ENCODE measurements at regions not wholly inside any gene's neighbourhood (a gene's known extent, or its start where the extent isn't known, plus 50 kb on each side); places are given as distances from the start of the nearest gene placed in this dataset.

- Histone ChIP-seq H2BK12ac (ENCODE audit: low read depth, low read length) (no peak overlapping the region), H3K4me3 (ENCODE audit: extremely low read depth in 1 of 4, insufficient read depth in 2 of 4, low read depth in 3 of 4, low read length in 4 of 4) (no peak overlapping the region), H2BK5ac (ENCODE audit: low read depth, low read length) (no peak overlapping the region), H2AK5ac (ENCODE audit: low read depth, low read length) (no peak overlapping the region), H2BK120ac (replicated peaks; ENCODE audit: low read depth, low read length) (no peak overlapping the region), H2BK20ac (ENCODE audit: low read length) (no peak overlapping the region), H3K79me1 (ENCODE audit: low read depth, low read length) (no peaks in the 10 kb centered on the region), H3K9ac (replicated peaks in 1 of 4; ENCODE audit: extremely low read depth in 1 of 4, low read depth in 3 of 4, low read length in 3 of 4) (no peak overlapping the region), H3K56ac (replicated peaks; ENCODE audit: insufficient read length, low read depth, low read length) (no peak overlapping the region), H2AFZ (ENCODE audit: low read length) (0 out of 2 replicates have a peak overlapping the region, but pooled peaks have one; percentile 44), H3K27me3 (replicated peaks in 1 of 4; ENCODE audit: control insufficient read depth in 3 of 4, extremely low read depth in 1 of 4, insufficient read depth in 3 of 4, low read length in 3 of 4) (no peaks in the 10 kb centered on the region), H3K23me2 (ENCODE audit: low read depth, low read length) (no peaks in the 10 kb centered on the region), H2BK15ac (ENCODE audit: low read length) (no peak overlapping the region), H3K14ac (ENCODE audit: insufficient read length) (no peak overlapping the region), H4K8ac (ENCODE audit: extremely low read depth, insufficient read depth, low read length) (no peak overlapping the region), H3K36me3 (ENCODE audit: control insufficient read depth in 2 of 4, insufficient read depth in 4 of 4, low read length in 3 of 4) (no peaks in the 10 kb centered on the region; a peak in 1 of 8 replicates), H4K20me1 (replicated peaks in 1 of 2; ENCODE audit: control insufficient read depth in 1 of 2, insufficient read depth in 2 of 2, low read length in 2 of 2) (no peaks in the 10 kb centered on the region), H3K4me2 (ENCODE audit: insufficient read depth in 1 of 2, low read depth in 2 of 2, low read length in 2 of 2) (no peak overlapping the region), H3K9me3 (ENCODE audit: insufficient read depth in 2 of 2, low read depth in 1 of 2, low read length in 1 of 2) (no peaks in the 10 kb centered on the region), H3K27ac (ENCODE audit: low read depth, low read length) (no peak overlapping the region), H3K18ac (ENCODE audit: extremely low read depth, low read length) (no peak overlapping the region), H3K4ac (replicated peaks; ENCODE audit: insufficient read length, low read depth, low read length) (no peak overlapping the region), H3K23ac (ENCODE audit: insufficient read length) (no peak overlapping the region), H4K5ac (ENCODE audit: insufficient read length, low read depth, low read length) (no peak overlapping the region), H4K91ac (replicated peaks; ENCODE audit: insufficient read length, low read length) (no peak overlapping the region), H3K4me1 (replicated peaks in 1 of 4; ENCODE audit: control insufficient read depth in 3 of 4, insufficient read depth in 4 of 4, low read length in 3 of 4) (no peaks in the 10 kb centered on the region), H3K79me2 (ENCODE audit: control insufficient read depth in 1 of 2, insufficient read depth in 2 of 2, low read length in 2 of 2) (no peaks in the 10 kb centered on the region)
- DNase-seq (ENCODE audit: low read depth in 1 of 2, low spot score in 2 of 2) (no peak), FAIRE-seq (no peak)
- TF ChIP-seq, protein P1, sequence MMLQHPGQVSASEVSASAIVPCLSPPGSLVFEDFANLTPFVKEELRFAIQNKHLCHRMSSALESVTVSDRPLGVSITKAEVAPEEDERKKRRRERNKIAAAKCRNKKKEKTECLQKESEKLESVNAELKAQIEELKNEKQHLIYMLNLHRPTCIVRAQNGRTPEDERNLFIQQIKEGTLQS (IDR thresholded peaks at IDR 0.05; ENCODE audit: insufficient read depth, low read depth, low read length), result no peak
- TF ChIP-seq SP4 (IDR thresholded peaks at IDR 0.05; ENCODE audit: low read length), result no peak
- TF ChIP-seq RXRA (IDR thresholded peaks at IDR 0.05; ENCODE audit: insufficient read depth, low read depth, low read length), result no peak
- no peak for TF ChIP-seq HDAC6 (IDR thresholded peaks at IDR 0.05; ENCODE audit: low read depth, low read length)
- TF ChIP-seq SIX5 (IDR thresholded peaks at IDR 0.05; ENCODE audit: low read depth, low read length), result no peak
- TF ChIP-seq POLR2AphosphoS5 (IDR thresholded peaks at IDR 0.05; ENCODE audit: low read depth, low read length), result no peak
- no peak for TF ChIP-seq KDM4A (IDR thresholded peaks at IDR 0.05; ENCODE audit: low read depth, low read length, severe bottlenecking)
- no peak for TF ChIP-seq CHD2 (IDR thresholded peaks at IDR 0.05; ENCODE audit: low read length)
- no peak for TF ChIP-seq SIRT6 (IDR thresholded peaks at IDR 0.05; ENCODE audit: low read length)
- TF ChIP-seq CEBPB (IDR thresholded peaks at IDR 0.05; ENCODE audit: low read depth, low read length), result no peak
- CTCF ChIA-PET (ENCODE audit: partially characterized antibody), result interaction anchor here (0.9 to 1.6 kb wide), 5 partner anchors 28 to 121 kb away, joined by 3 to 4 read pairs (median 3); no protein-coding TSS in a partner anchor
- POLR2A ChIA-PET (ENCODE audit: partially characterized antibody), result no interaction called here
- WGBS, 2 experiments (ENCODE audit: extremely low coverage in 1 of 2, insufficient coverage in 1 of 2, insufficient read length in 1 of 2, insufficient replicate concordance in 2 of 2, low coverage in 1 of 2, low lambda C conversion rate in 2 of 2, missing lambda C conversion rate in 1 of 2), result 94% methylated on average over 3 of the region's 3 CpGs; no CpG with 5 or more reads in 1 of the 2 experiments
These were observed 173.4 kb downstream of the S1PR1 start for GRCh38 chr1:101410048-101410878.
